Amygdala (tissue), 56 donors: ENCODE measurements at regions not wholly inside any gene's neighbourhood (a gene's known extent, or its start where the extent isn't known, plus 50 kb on each side); places are given as distances from the start of the nearest gene placed in this dataset.

Experiments used
- DNase-seq, 56 donors: peaks; one replicate each; lab custom pipeline; 2025; lab: John Stamatoyannopoulos, UW

DNA sequence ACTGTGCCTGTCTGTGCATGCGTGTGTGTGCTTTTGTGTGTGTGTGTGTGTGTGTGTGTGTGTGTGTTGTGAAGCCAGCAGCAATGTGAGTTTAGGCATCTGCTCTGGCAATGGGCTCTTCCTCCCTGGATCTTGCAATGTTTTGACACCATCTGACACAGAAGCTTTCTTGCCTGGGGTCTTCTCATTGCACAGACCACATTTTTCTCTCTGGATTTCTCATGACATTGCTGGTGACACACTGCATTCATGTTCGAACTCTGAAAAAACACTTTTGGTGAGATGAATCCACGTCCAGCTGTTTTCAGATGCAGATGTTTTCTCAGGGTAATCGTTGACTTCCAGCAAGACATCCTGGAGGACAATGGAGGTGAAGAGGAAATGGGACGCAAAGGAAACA, 63.0 kb upstream of the FZD8 start:
- no peak for DNase-seq

DNA sequence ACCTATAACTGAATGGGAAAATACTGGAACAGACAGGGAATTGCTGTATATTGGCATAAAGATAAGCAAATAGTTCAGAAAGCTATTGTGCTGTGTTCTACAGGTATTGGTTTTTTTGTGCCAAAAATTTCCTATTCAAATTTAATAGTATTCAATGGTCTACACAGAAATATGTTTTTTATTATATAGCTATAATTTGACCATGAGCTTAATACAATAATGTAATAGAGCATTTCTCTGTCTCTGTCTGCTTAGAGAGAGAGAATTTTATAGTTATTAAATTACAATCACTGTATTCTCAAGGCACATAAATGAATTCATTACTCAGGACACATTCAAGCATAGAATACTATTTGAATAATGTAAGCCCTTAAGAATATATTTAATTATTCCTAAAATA, 62.3 kb upstream of the FZD8 start:
- DNase-seq = no peak

DNA sequence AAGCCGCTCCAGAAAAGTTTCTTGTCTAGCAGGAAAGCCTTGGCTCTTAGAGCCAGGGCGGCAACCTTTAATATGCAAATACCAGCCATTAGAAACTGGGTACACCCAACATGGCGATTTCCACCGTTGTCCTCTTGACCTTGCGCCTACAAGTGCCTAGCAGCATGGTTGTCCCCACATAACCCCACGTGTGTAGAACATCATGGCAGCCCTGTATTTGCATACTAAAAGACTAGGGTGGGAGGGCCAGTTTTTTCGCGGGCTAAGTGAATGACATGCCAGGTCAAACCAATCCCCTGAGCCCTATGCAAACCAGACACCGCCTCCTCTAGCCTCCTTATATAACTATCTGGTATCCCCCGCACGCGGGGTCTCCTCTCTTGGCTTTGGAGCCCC, 58.4 kb upstream of the FZD8 start:
- DNase-seq = no peak

DNA sequence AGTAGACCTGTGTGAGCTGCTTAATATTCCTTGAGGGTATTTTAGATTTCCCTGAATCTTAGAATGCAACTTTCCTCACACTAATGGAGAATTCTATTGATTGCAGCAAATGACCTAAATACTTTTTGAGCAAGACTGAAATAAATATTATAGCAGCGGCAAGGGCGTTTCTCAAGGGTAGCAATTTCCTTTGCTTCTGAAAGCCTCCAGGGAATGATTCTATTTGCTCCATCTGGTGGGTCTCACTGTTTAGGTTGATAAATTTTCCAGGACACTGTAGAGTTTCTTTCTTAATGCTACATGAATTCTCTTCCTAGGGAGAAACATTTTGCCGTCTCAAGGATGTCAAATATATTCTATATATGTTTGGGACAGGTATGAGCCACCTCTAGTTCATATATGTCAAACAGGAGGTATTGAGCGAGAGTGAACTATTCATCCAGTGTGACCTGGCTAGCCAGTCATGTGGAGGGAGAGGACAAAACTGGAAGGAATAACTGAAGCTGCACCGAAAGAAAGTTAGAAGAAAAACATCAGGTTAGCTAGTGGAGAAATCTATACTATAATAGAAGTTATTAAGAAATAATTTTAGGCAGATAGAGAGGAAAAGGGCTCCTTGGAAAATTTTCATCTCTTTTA, 57.9 kb upstream of the FZD8 start:
- DNase-seq = no peak

DNA sequence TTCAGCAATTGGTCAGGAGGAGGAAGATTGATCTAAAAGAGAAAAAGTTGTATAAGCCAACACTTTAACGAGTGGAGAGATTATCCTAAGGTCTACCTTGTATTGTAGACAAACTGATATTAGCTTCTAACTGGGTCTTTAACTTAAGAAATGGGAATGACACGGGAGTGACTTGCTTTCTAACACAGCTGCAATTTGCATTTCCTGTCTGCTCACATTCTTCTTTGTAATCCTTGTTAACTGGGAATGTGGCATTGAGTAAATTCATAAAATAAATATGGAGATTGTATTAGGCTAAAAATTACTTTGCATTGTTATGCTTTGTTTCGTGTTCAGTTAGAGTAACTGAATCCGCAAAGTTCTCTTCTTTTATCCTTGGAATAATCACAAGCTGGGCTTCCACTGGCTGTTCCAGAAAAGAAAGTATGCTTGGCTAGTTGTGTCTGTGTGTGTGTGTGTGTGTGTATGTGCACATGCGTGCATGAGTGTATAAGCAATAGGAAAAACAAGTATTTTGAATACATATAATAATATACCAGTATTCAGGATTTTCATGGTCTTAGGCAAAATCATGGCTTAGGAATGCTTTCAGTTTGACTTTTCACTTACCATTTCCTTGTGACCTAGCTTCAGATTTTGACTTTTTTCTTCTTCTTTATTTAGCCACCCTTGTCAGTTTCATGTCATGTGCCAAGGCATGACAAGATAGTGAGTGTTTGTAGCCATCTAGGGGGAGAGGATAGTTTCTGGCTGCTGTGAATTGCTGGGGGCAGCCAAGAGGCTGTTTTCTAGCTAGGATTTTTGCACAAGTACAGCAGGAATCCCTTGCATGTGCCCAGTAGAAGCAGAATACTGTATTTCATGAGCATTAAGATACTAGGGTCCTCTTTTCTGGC, 54.5 kb upstream of the FZD8 start:
- DNase-seq = no peak

DNA sequence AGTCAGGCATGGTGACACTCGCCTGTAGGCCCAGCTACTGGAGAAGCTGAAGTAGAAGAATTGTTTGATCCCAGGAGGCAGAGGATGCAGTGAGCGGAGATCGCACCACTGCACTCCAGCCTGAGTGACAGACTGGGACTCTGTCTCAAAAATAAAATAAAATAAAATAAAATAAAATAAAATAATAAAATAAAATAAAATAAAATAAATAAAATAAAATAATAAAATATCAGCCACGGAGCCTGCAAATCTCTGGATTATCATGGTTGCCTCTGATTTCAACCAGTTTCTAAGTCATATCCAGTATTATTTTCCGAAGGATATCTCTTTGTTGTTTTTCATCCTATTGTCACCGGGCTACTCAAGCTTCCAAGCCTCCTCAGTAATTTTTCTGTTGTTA, 51.7 kb upstream of the FZD8 start:
- DNase-seq = no peak
